Activated naive CD4-positive, alpha-beta T cell treated with anti-CD3 and anti-CD28 coated beads, Interleukin-2, amount 50 U/mL, for 72 hours (primary cell): ENCODE measurements at regions not wholly inside any gene's neighbourhood (a gene's known extent, or its start where the extent isn't known, plus 50 kb on each side); places are given as distances from the start of the nearest gene placed in this dataset.

ENCODE experiments used
- ATAC-seq, 2 donors: fragments of 150-1000 bp; cut with Tn5 transposase; 2 replicates each; pipeline ENCODE4 v1.10.0; 2021; ENCODE audit warnings: mild to moderate bottlenecking in 2 of 2, moderate library complexity in 2 of 2
- DNase-seq, 2 donors: peaks; one replicate each; pipeline ENCODE4 v3.0.0; 2021 to 2022; ENCODE audit warnings: low spot score in 2 of 2
- H3K27ac Mint-ChIP-seq, 2 donors: one replicate each; pipeline ENCODE4 v1.8.0; 2022; ENCODE audit warnings: mild to moderate bottlenecking in 2 of 2, mixed read lengths in 2 of 2
- H3K36me3 Mint-ChIP-seq, 2 donors: one replicate each; pipeline ENCODE4 v1.8.0; 2022; ENCODE audit warnings: mixed read lengths in 2 of 2
- H3K9me3 Mint-ChIP-seq, 2 donors: one replicate each; pipeline ENCODE4 v1.8.0; 2022; ENCODE audit warnings: mixed read lengths in 2 of 2

DNA sequence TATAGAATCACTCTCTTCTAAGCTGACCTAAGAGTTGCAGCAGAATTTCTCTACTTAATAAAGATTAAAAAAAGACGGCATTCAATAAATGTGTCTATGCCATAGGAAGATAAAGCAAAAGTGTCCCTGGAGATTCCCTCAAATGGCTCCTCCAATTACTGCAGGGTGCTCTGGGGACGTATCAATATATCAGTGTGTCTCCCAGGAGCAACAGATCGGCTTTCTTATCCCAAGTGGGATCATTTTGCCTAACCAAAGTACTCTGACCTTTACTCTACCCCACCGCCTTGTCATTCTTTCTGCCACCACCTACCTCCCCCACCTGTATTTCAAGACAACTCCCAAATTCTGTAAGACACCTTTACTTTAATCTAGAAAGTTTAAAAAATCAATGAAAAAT is 202.0 kb upstream of the SEMA3C start:
- Mint-ChIP-seq H3K36me3 (no peaks in the 10 kb centered on the region), H3K9me3 (peaks cover 10 to 12% of the 10 kb centered on the region in 2 donors), H3K27ac (no peak overlapping the region)
- DNase-seq: no peak
- ATAC-seq: no peak

DNA sequence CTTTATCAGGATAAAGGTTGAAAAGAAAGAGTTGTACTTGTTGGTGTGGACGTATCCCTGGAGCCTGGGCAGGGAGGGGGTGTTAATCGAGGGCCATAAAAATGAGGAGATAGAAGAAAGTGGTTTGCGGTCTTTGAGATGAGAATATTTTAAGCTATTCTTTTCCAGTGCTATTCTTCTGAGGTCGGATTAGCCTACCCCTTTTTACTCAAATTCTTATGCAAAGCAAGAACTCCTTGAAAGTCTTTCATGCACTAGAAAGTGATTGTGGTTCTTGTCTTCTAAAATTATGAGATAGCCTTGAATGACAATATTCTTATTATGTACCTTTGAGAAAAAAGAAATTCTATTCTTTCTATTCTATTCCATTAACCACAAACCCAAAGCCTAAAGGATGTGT is 201.3 kb upstream of the SEMA3C start:
- H3K36me3 Mint-ChIP-seq: no peaks in the 10 kb centered on the region
- ATAC-seq: no peak
- no peak overlapping the region for H3K27ac Mint-ChIP-seq
- DNase-seq: no peak
- peaks cover 10 to 14% of the 10 kb centered on the region in 2 donors for H3K9me3 Mint-ChIP-seq

DNA sequence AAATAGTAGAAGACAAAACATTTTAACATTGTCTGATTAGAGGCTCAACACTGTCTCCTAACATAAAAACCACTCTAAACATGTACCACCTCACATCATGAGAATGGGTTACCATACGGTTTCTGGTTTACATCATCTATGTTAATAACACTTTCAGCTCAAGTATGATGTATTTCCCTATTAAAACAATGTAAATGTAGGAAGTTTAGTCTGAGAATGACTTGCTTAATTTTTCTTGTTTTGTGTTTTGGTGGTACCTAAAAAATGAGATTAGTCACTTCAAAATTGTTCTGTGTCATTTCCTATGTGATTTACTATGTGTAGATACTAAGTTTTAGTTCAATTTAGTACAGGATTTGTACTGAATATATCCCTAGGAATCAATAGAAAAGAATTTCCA is 195.8 kb upstream of the SEMA3C start:
- DNase-seq: no peak
- peaks cover 12 to 14% of the 10 kb centered on the region in 2 donors for H3K9me3 Mint-ChIP-seq
- no peak overlapping the region for H3K27ac Mint-ChIP-seq
- H3K36me3 Mint-ChIP-seq: no peaks in the 10 kb centered on the region
- no peak for ATAC-seq

- no peak overlapping the region for H3K27ac Mint-ChIP-seq
- peaks cover 10 to 12% of the 10 kb centered on the region in 2 donors for H3K9me3 Mint-ChIP-seq
- DNase-seq: no peak
- H3K36me3 Mint-ChIP-seq: no peaks in the 10 kb centered on the region
- no peak for ATAC-seq
These were observed 193.9 kb upstream of the SEMA3C start for GRCh38 chr7:81112731-81113130.

DNA sequence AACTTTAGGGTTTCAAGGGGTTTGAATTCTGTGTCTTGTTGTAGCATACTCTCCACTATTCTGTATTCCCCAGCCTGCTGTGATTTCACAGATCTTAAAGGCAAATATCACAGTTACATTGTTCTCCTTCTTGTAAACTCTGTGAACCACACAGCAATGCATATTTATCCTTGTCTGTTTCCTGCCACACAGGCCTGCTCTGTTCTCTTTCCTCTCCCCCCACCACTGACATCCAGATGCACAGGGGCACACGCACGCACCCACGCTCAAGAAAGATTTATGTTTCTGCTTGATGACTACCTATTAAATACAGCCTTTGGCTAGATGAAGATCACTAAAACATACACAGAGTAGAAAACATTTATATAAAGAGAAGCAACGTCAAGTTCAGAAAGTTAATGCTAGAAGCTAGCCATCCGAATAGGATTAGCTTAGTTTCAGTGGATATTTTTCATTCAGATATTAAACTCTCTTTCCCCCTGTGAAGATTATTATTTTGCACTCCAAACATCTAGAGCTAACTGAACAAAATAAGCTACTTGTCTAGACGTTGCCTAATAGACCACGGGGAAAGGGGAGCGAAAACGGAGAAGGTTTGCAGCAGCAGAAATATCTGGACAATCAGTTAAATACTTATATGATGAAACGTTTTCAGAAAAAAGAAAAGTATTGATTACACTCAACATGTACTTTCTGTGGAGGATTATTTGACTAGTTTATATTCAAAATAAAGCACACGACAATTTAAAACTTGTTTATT is 193.1 kb upstream of the SEMA3C start:
- DNase-seq: no peak
- H3K36me3 Mint-ChIP-seq: no peaks in the 10 kb centered on the region
- H3K9me3 Mint-ChIP-seq: peaks cover 4 to 5% of the 10 kb centered on the region in 2 donors
- no peak for ATAC-seq
- H3K27ac Mint-ChIP-seq: no peak overlapping the region

GRCh38 chr7:81111358-81111757 is 192.5 kb upstream of the SEMA3C start:
- ATAC-seq (no peak), DNase-seq (no peak)
- Mint-ChIP-seq H3K9me3 (peaks cover 4 to 5% of the 10 kb centered on the region in 2 donors), H3K27ac (no peak overlapping the region), H3K36me3 (no peaks in the 10 kb centered on the region)

GRCh38 chr7:81110673-81111072 is 191.8 kb upstream of the SEMA3C start:
- peaks cover 3 to 5% of the 10 kb centered on the region in 2 donors for H3K9me3 Mint-ChIP-seq
- H3K27ac Mint-ChIP-seq: no peak overlapping the region
- no peak for ATAC-seq
- DNase-seq: no peak
- no peaks in the 10 kb centered on the region for H3K36me3 Mint-ChIP-seq

- H3K36me3 Mint-ChIP-seq: no peaks in the 10 kb centered on the region
These were observed 179.4 kb upstream of the SEMA3C start for GRCh38 chr7:81098213-81098612.

GRCh38 chr7:81094952-81095351 is 176.1 kb upstream of the SEMA3C start:
- ATAC-seq: no peak
- no peak overlapping the region for H3K27ac Mint-ChIP-seq
- peaks cover 0 to 4% of the 10 kb centered on the region in 2 donors for H3K9me3 Mint-ChIP-seq
- DNase-seq: no peak
- H3K36me3 Mint-ChIP-seq: no peaks in the 10 kb centered on the region

More at GRCh38 chr7:81098213-81098612, 179.4 kb upstream of the SEMA3C start:
- Mint-ChIP-seq H3K27ac (no peak overlapping the region), H3K9me3 (no peaks in the 10 kb centered on the region)
- DNase-seq (no peak), ATAC-seq (no peak)

GRCh38 chr7:81081616-81082015 is 162.8 kb upstream of the SEMA3C start:
- no peak for DNase-seq
- peaks cover 6 to 13% of the 10 kb centered on the region in 2 donors for H3K9me3 Mint-ChIP-seq
- no peak overlapping the region for H3K27ac Mint-ChIP-seq

GRCh38 chr7:81080553-81080952 is 161.7 kb upstream of the SEMA3C start:
- no peak for ATAC-seq
- no peak for DNase-seq
- no peaks in the 10 kb centered on the region for H3K36me3 Mint-ChIP-seq
- H3K9me3 Mint-ChIP-seq: peaks cover 6 to 13% of the 10 kb centered on the region in 2 donors
- H3K27ac Mint-ChIP-seq: peak overlapping the region in 1 of 2 donors; percentile 50

More at GRCh38 chr7:81081616-81082015, 162.8 kb upstream of the SEMA3C start:
- H3K36me3 Mint-ChIP-seq: no peaks in the 10 kb centered on the region
- no peak for ATAC-seq

GRCh38 chr7:81079746-81080145 is 160.9 kb upstream of the SEMA3C start:
- Mint-ChIP-seq H3K9me3 (peaks cover 6 to 8% of the 10 kb centered on the region in 2 donors), H3K36me3 (no peaks in the 10 kb centered on the region), H3K27ac (no peak overlapping the region)
- ATAC-seq (no peak), DNase-seq (no peak)

DNA sequence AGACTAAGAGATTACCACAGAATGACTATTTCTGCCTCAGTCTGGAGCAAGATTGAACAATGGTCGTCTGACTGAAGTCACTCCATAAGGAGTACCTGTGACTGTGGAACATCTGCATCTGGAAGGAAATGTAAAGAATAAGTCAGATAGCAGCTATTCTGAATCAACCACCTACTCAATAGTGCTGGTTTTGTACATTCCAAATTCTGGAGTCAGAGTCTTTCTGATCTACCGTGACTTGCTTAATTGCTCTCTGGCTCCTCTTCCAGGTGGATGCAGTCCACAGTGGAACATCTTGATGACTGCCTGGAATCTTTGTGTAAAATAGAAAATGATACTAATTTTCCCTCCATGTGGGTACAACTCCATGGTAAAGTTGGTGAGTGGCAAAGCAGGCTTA is 156.3 kb upstream of the SEMA3C start:
- no peak for DNase-seq
- no peak overlapping the region for H3K27ac Mint-ChIP-seq
- ATAC-seq: no peak
- peaks cover 0 to 5% of the 10 kb centered on the region in 2 donors for H3K36me3 Mint-ChIP-seq
- H3K9me3 Mint-ChIP-seq: peaks cover 6 to 8% of the 10 kb centered on the region in 2 donors

GRCh38 chr7:81074406-81074805 is 155.6 kb upstream of the SEMA3C start:
- Mint-ChIP-seq H3K36me3 (peaks cover 0 to 5% of the 10 kb centered on the region in 2 donors), H3K27ac (no peak overlapping the region), H3K9me3 (peaks cover 6 to 8% of the 10 kb centered on the region in 2 donors)
- ATAC-seq: no peak
- DNase-seq: no peak

DNA sequence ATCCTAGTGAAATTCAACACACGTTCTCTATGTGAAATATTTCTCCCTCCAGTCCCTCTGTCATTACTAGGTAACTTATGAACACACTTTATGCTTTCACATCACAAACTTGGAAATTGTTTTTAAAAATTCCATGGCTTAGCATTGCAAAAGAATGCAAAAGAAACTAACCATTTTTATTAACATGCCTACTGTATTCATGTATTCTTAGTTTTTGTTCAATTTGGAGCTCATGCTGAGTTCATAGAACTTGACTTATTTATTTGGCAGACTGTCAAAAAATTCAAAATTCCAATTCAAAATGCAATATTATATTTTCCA is 155.0 kb upstream of the SEMA3C start:
- Mint-ChIP-seq H3K9me3 (peaks cover 6 to 8% of the 10 kb centered on the region in 2 donors), H3K36me3 (peaks cover 0 to 5% of the 10 kb centered on the region in 2 donors), H3K27ac (no peak overlapping the region)
- DNase-seq: no peak
- ATAC-seq: no peak

DNA sequence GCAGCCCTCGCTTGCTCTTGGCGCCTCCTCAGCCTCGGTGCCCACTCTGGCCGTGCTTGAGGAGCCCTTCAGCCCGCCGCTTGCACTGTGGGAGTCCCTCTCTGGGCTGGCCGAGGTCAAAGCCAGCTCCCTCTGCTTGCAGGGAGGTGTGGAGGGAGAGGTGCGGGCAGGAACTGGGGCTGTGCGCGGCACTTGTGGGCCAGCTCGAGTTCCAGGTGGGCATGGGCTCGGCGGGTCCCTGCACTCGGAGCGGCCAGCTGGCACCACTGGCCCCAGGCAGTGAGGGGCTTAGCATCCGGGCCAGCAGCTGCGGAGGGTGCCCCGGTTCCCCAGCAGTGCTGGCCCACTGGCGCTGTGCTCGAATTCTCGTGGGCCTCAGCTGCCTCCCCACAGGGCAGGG is 152.1 kb upstream of the SEMA3C start:
- no peak for DNase-seq
- peaks cover 0 to 4% of the 10 kb centered on the region in 2 donors for H3K9me3 Mint-ChIP-seq
- peaks cover 0 to 5% of the 10 kb centered on the region in 2 donors for H3K36me3 Mint-ChIP-seq

DNA sequence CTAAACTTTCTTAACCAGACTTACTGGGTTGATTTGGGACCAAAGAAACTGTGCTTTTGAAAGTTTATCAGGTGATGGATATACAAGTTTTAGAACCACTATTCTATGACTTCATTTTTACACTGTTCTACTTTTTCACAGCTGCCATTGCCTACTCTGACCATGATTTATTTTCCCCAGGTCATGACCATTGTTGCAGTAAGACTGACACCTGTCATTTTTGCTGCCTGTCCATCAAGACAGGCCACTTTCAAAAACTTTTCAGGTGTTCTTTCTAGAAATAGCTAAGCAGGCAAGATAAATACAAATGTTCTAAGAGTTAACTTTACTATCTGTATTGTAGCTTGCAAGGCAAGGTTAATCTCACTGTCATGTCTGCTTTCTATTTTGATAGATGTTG is 147.9 kb upstream of the SEMA3C start:
- no peak for DNase-seq
- Mint-ChIP-seq H3K36me3 (peaks cover 0 to 1% of the 10 kb centered on the region in 2 donors), H3K9me3 (peaks cover 4% of the 10 kb centered on the region in 2 donors), H3K27ac (no peak overlapping the region)
- no peak for ATAC-seq

More for the DNA sequence above, 152.1 kb upstream of the SEMA3C start:
- no peak for ATAC-seq
- no peak overlapping the region for H3K27ac Mint-ChIP-seq

DNA sequence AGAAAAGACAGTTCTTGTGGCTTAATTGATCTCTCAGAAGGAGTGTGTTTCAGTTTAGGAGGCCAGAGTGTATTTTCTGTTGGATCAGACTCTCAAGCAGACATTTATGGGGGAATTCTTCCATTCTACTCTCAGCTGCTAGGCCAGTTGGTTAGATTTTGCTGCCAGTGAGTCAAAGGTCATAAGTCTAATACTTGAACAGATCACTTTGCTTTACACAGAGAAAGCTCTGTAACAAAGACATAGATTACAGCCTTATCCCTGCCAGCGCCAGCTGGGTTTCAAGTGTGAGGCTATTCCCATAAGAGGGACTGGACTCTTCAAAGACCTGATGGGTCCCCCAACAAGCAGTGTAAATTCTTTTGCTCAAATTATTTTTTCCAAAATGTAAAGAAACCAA is 145.6 kb upstream of the SEMA3C start:
- Mint-ChIP-seq H3K27ac (no peak overlapping the region), H3K36me3 (no peaks in the 10 kb centered on the region), H3K9me3 (peaks cover 4% of the 10 kb centered on the region in 2 donors)
- ATAC-seq (no peak), DNase-seq (no peak)
